Testis (tissue), 2 donors: ENCODE measurements at regions not wholly inside any gene's neighbourhood (a gene's known extent, or its start where the extent isn't known, plus 50 kb on each side); places are given as distances from the start of the nearest gene placed in this dataset.

ENCODE experiments used
- CTCF ChIP-seq, 3 experiments: fragments of 450-650 bp in 2 of 3; fragments of 200-600 bp in 1 of 3; sonication (generic) in 1 of 3; IDR thresholded peaks; one replicate each; pipeline ENCODE4 v1.5.1; 2016 to 2019; ENCODE audit warnings: antibody characterized with exemption in 3 of 3, mild to moderate bottlenecking in 2 of 3, moderate library complexity in 1 of 3
- POLR2A ChIP-seq: fragments of 450-650 bp; IDR thresholded peaks from one replicate; pipeline ENCODE4 v1.6.1; 2017; ENCODE audit warnings: antibody characterized with exemption, mild to moderate bottlenecking, moderate library complexity

GRCh38 chr2:215540658-215541057 lies 104.8 kb upstream of the FN1 start:
- no peak for TF ChIP-seq CTCF (IDR thresholded peaks at IDR 0.05)
- TF ChIP-seq POLR2A, result no peak
